ENCODE measurements at regions not wholly inside any gene's neighbourhood (a gene's known extent, or its start where the extent isn't known, plus 50 kb on each side); places are given as distances from the start of the nearest gene placed in this dataset.

GRCh38 chr5:67289763-67290521 lies 93.3 kb upstream of the CD180 start:
- ChIA-PET CTCF (no interaction called here), POLR2A (no interaction called here)
- no peak for ATAC-seq
- Mint-ChIP-seq H3K9me3 (no peaks in the 10 kb centered on the region), H3K27me3 (ENCODE audit: low read depth) (no peaks in the 10 kb centered on the region), H3K27ac (no peak overlapping the region), H3K4me3 (no peak overlapping the region), H3K36me3 (no peaks in the 10 kb centered on the region), H3K4me1 (peaks cover 11% of the 10 kb centered on the region; the same call in 1 of the 2 replicates)
- DNase-seq (ENCODE audit: low spot score), result no peak
- TF ChIP-seq, protein P1, sequence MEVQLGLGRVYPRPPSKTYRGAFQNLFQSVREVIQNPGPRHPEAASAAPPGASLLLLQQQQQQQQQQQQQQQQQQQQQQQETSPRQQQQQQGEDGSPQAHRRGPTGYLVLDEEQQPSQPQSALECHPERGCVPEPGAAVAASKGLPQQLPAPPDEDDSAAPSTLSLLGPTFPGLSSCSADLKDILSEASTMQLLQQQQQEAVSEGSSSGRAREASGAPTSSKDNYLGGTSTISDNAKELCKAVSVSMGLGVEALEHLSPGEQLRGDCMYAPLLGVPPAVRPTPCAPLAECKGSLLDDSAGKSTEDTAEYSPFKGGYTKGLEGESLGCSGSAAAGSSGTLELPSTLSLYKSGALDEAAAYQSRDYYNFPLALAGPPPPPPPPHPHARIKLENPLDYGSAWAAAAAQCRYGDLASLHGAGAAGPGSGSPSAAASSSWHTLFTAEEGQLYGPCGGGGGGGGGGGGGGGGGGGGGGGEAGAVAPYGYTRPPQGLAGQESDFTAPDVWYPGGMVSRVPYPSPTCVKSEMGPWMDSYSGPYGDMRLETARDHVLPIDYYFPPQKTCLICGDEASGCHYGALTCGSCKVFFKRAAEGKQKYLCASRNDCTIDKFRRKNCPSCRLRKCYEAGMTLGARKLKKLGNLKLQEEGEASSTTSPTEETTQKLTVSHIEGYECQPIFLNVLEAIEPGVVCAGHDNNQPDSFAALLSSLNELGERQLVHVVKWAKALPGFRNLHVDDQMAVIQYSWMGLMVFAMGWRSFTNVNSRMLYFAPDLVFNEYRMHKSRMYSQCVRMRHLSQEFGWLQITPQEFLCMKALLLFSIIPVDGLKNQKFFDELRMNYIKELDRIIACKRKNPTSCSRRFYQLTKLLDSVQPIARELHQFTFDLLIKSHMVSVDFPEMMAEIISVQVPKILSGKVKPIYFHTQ (CRISPR knock-in tag; IDR thresholded peaks at IDR 0.05), result no peak
- no peak for TF ChIP-seq SMAD4 (CRISPR knock-in tag; IDR thresholded peaks at IDR 0.05)
- TF ChIP-seq GRHL2 (CRISPR knock-in tag; IDR thresholded peaks at IDR 0.05; ENCODE audit: insufficient replicate concordance, severe bottlenecking), result no peak
- TF ChIP-seq, protein P2, sequence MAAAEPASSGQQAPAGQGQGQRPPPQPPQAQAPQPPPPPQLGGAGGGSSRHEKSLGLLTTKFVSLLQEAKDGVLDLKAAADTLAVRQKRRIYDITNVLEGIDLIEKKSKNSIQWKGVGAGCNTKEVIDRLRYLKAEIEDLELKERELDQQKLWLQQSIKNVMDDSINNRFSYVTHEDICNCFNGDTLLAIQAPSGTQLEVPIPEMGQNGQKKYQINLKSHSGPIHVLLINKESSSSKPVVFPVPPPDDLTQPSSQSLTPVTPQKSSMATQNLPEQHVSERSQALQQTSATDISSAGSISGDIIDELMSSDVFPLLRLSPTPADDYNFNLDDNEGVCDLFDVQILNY (CRISPR knock-in tag; IDR thresholded peaks at IDR 0.05), result no peak
- no peak for TF ChIP-seq ZNF671 (CRISPR knock-in tag; IDR thresholded peaks at IDR 0.05)
- no peak for TF ChIP-seq ZNF281 (CRISPR knock-in tag; IDR thresholded peaks at IDR 0.05)
- TF ChIP-seq EMX1 (CRISPR knock-in tag; IDR thresholded peaks at IDR 0.05), result no peak
- TF ChIP-seq CREB1 (CRISPR knock-in tag; IDR thresholded peaks at IDR 0.05), result no peak
- TF ChIP-seq GABPB1 (CRISPR knock-in tag; IDR thresholded peaks at IDR 0.05), result no peak
- no peak for TF ChIP-seq ATF6 (CRISPR knock-in tag; IDR thresholded peaks at IDR 0.05)
- no peak for TF ChIP-seq RORB (CRISPR knock-in tag; IDR thresholded peaks at IDR 0.05)
- no peak for TF ChIP-seq SOX15 (CRISPR knock-in tag; IDR thresholded peaks at IDR 0.05)
- no peak for TF ChIP-seq CDX4 (CRISPR knock-in tag; IDR thresholded peaks at IDR 0.05; ENCODE audit: borderline replicate concordance)
- no peak for TF ChIP-seq ETV6 (CRISPR knock-in tag; IDR thresholded peaks at IDR 0.05)
- TF ChIP-seq MXD4 (CRISPR knock-in tag; IDR thresholded peaks at IDR 0.05; ENCODE audit: borderline replicate concordance), result no peak

GRCh38 chr5:67287510-67288268 lies 91.1 kb upstream of the CD180 start:
- CTCF ChIA-PET, result no interaction called here
- POLR2A ChIA-PET, result no interaction called here
- ATAC-seq (no peak), DNase-seq (ENCODE audit: low spot score) (no peak)
- Mint-ChIP-seq H3K27ac (no peak overlapping the region), H3K4me3 (no peak overlapping the region), H3K27me3 (ENCODE audit: low read depth) (no peaks in the 10 kb centered on the region), H3K4me1 (peaks cover 11% of the 10 kb centered on the region; the same call in 1 of the 2 replicates), H3K9me3 (no peaks in the 10 kb centered on the region), H3K36me3 (no peaks in the 10 kb centered on the region)
- no peak for TF ChIP-seq CREB1 (CRISPR knock-in tag; IDR thresholded peaks at IDR 0.05)
- no peak for TF ChIP-seq ZNF671 (CRISPR knock-in tag; IDR thresholded peaks at IDR 0.05)
- no peak for TF ChIP-seq ZNF512 (CRISPR knock-in tag; IDR thresholded peaks at IDR 0.05; ENCODE audit: borderline replicate concordance)
- TF ChIP-seq MXD4 (CRISPR knock-in tag; IDR thresholded peaks at IDR 0.05; ENCODE audit: borderline replicate concordance), result no peak
- no peak for TF ChIP-seq ZSCAN18 (CRISPR knock-in tag; IDR thresholded peaks at IDR 0.05)

Data from WTC11 (cell line).